OCI-LY1 (cell line): ENCODE measurements at regions not wholly inside any gene's neighbourhood (a gene's known extent, or its start where the extent isn't known, plus 50 kb on each side); places are given as distances from the start of the nearest gene placed in this dataset.

Experiments
- CTCF ChIP-seq: fragments of 200-600 bp; sonication (generic), shearing (Covaris generic); IDR thresholded peaks from 2 replicates; pipeline ENCODE4 v1.5.1; 2017; ENCODE audit warnings: mild to moderate bottlenecking, antibody characterized with exemption, low read length, moderate library complexity, mixed read lengths
- EZH2 ChIP-seq: fragments of 200-600 bp; sonication (generic), shearing (Covaris generic); IDR thresholded peaks from 2 replicates; pipeline ENCODE4 v1.8.0; 2017; ENCODE audit warnings: borderline replicate concordance, mixed run types, mild to moderate bottlenecking, antibody characterized with exemption, low read length, moderate library complexity, mixed read lengths

DNA sequence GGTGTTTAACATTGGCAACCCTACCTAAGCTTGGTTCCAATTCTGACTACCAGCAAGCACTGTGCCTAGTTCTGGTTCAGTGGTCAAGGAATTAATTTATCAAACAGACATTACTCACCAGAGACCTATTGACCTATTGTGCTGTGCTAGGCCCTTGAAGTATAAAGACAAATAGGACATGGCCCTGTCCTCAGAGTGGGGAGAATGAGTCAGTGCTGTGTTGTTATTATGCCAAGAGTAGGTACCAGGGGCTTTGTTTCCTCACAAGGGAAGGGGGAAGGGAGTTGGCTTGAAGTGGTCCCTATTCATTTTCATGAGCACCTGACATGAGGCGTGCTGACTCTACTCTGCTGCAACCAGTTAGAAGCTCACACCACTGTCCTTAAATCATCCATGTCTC lies 62.6 kb upstream of the PLPP4 start:
- no peak for TF ChIP-seq CTCF
- no peak for TF ChIP-seq EZH2
